Lung (tissue), 11 donors: ENCODE measurements at regions not wholly inside any gene's neighbourhood (a gene's known extent, or its start where the extent isn't known, plus 50 kb on each side); places are given as distances from the start of the nearest gene placed in this dataset.
"Not testable (repeated sequence)": the region's sequence is repeated elsewhere in the genome, so short reads cannot be mapped to it uniquely, and the experiment has no call there.

Source experiments
- ATAC-seq: fragments of 200-7000 bp; cut with Tn5 transposase; one replicate; pipeline ENCODE4 v1.9.1; 2020; ENCODE audit warnings: moderate number of reproducible peaks; ENCODE audit not compliant: insufficient read depth, low FRiP score
- DNase-seq, 3 donors: peaks; one replicate each; pipeline ENCODE4 v3.0.0-alpha.2; 2013 to 2017
- H3K27ac ChIP-seq, 2 donors: one replicate each; pipeline ENCODE4 v1.5.1; 2013; ENCODE audit warnings: mild to moderate bottlenecking in 2 of 2, moderate library complexity in 2 of 2, control low read depth in 1 of 2, inconsistent platforms in 1 of 2, low read depth in 1 of 2, low read length in 1 of 2
- H3K27me3 ChIP-seq, 3 donors: one replicate each; pipeline ENCODE4 v1.5.1; 2013; ENCODE audit warnings: low read length in 2 of 3; ENCODE audit not compliant: control insufficient read depth in 3 of 3, insufficient read depth in 3 of 3
- H3K36me3 ChIP-seq, 4 donors: one replicate each; pipeline ENCODE4 v1.5.1; 2013; ENCODE audit warnings: low read length in 4 of 4, mild to moderate bottlenecking in 1 of 4, moderate library complexity in 1 of 4; ENCODE audit not compliant: control insufficient read depth in 4 of 4, insufficient read depth in 4 of 4
- H3K4me1 ChIP-seq, 5 donors: one replicate each; pipeline ENCODE4 v1.5.1; 2013; ENCODE audit warnings: low read length in 5 of 5, mild to moderate bottlenecking in 2 of 5, moderate library complexity in 1 of 5; ENCODE audit not compliant: control insufficient read depth in 5 of 5, insufficient read depth in 5 of 5
- H3K4me3 ChIP-seq: one replicate; pipeline ENCODE4 v1.5.1; 2013; ENCODE audit warnings: mild to moderate bottlenecking, control low read depth, moderate library complexity
- H3K9ac ChIP-seq, 2 donors: one replicate each; pipeline ENCODE4 v1.5.1; 2013; ENCODE audit warnings: low read length in 2 of 2, control low read depth in 1 of 2; ENCODE audit not compliant: insufficient read depth in 1 of 2
- H3K9me3 ChIP-seq, 4 donors: one replicate each; pipeline ENCODE4 v1.5.1; 2013; ENCODE audit warnings: low read length in 3 of 4, mild to moderate bottlenecking in 1 of 4, moderate library complexity in 1 of 4; ENCODE audit not compliant: control insufficient read depth in 4 of 4, insufficient read depth in 3 of 4
- CTCF ChIP-seq: IDR thresholded peaks from 2 replicates; pipeline ENCODE4 v1.5.1; 2012; ENCODE audit warnings: mild to moderate bottlenecking; ENCODE audit errors: control extremely low read depth, extremely low read depth
- WGBS, 2 donors: extraction: QIAGEN DNeasy Blood & Tissue Kit; methylation state at CpG; one replicate each; pipeline ENCODE4 v1.1.7; 2013; 5-methylcytosine and 5-hydroxymethylcytosine counted together
- donor health status: control.
- donor health status: control.
- donor health status: Bipolar disorder and iron deficiency.
- donor health status: healthy.
- donor health status: DM: yes; HTN: yes; CAD: no.

GRCh38 chr6:48505621-48506020 is 394.6 kb upstream of the PTCHD4 start:
- no peak for ATAC-seq

GRCh38 chr6:48493432-48493831 is 382.4 kb upstream of the PTCHD4 start:
- H3K4me3 ChIP-seq, H3K9ac ChIP-seq, H3K4me1 ChIP-seq, H3K9me3 ChIP-seq, H3K36me3 ChIP-seq, DNase-seq, H3K27me3 ChIP-seq, ATAC-seq, H3K27ac ChIP-seq: not testable (repeated sequence)
- 92% methylated on average over 2 of the region's 2 CpGs for WGBS, 2 donors

More at GRCh38 chr6:48505621-48506020, 394.6 kb upstream of the PTCHD4 start:
- TF ChIP-seq CTCF, result no peak
- Histone ChIP-seq H3K27ac (no peak overlapping the region), H3K4me3 (no peak overlapping the region), H3K4me1 (no peaks in the 10 kb centered on the region), H3K36me3 (no peaks in the 10 kb centered on the region), H3K9ac (no peak overlapping the region), H3K27me3 (no peaks in the 10 kb centered on the region), H3K9me3 (no peaks in the 10 kb centered on the region)
- 77 to 79% methylated on average over 2 of the region's 2 CpGs for WGBS, 2 donors
- no peak for DNase-seq

DNA sequence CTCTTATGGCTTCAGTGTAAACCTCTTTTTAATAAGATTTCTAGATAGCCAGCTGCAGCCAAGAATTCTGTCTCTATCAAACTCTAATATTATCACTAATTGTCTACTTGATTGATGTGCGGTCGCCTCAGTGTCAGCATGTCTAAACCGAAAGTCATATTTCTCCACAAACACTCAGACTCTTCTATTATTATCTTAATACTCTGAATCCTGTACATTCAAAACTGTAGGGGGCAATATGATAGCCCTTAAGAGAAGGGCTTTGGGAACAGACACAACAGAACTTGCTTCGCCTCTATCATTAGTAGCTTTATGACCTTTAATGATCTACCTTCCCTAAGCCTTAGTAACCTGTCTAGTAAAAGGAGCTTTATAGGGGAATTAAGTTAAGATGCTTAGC is 379.7 kb upstream of the PTCHD4 start:
- no peak for DNase-seq
- no peak overlapping the region for H3K27ac ChIP-seq
- no peaks in the 10 kb centered on the region for H3K36me3 ChIP-seq
- H3K4me1 ChIP-seq, result no peaks in the 10 kb centered on the region
- no peak overlapping the region for H3K4me3 ChIP-seq
- WGBS, 2 donors, result 82 to 88% methylated on average over 4 of the region's 4 CpGs
- ATAC-seq, result no peak
- no peaks in the 10 kb centered on the region for H3K9me3 ChIP-seq
- no peaks in the 10 kb centered on the region for H3K27me3 ChIP-seq
- no peak overlapping the region for H3K9ac ChIP-seq
- TF ChIP-seq CTCF, result no peak

DNA sequence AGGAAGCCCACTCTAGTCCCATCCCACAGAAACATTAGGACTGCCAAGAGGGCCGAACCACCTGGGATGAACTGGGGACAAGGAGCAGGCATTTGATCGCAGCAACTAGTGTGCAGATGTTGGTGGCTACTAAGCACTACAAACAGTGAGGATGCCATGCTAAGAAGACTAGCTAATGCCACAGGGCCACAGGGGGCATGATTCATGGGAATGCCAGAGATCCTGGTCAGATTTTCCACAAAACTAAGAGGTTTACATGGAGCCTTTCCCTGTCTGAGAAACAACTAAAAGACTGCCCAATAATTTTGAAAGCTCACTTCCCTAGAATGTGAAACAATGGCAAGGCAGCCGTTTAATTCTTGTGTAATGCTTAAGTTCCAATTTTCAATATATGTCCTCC is 375.9 kb upstream of the PTCHD4 start:
- Histone ChIP-seq H3K9me3 (no peaks in the 10 kb centered on the region), H3K4me1 (no peaks in the 10 kb centered on the region), H3K27me3 (no peaks in the 10 kb centered on the region), H3K4me3 (no peak overlapping the region), H3K36me3 (no peaks in the 10 kb centered on the region), H3K27ac (no peak overlapping the region), H3K9ac (no peak overlapping the region)
- DNase-seq (no peak), ATAC-seq (no peak)
- 79 to 86% methylated on average over 3 of the region's 3 CpGs for WGBS, 2 donors
- no peak for TF ChIP-seq CTCF
